HCT116 (cell line): ENCODE measurements at regions not wholly inside any gene's neighbourhood (a gene's known extent, or its start where the extent isn't known, plus 50 kb on each side); places are given as distances from the start of the nearest gene placed in this dataset.

Experiments used
- ATAC-seq: fragments of 200-7000 bp; cut with Tn5 transposase; 2 replicates; pipeline ENCODE4 v1.9.1; 2020; ENCODE audit warnings: mild to moderate bottlenecking, moderate library complexity
- BruUV-seq: library from RNA; stranded (reverse); fragments of 400-500 nt; replicated peaks from 2 replicates; lab custom pipeline; 2021; lab: Mats Ljungman, UMichigan
- CTCF ChIA-PET: fragments of 300-600 bp; sonication (Branson Sonifier 250); formaldehyde crosslinking; loops from one replicate; lab custom pipeline; 2021; ENCODE audit warnings: antibody characterized with exemption; lab: Charles Lee
- POLR2A ChIA-PET: fragments of 300-600, 350-600 bp; sonication (Branson Sonifier 250); formaldehyde crosslinking; loops from one replicate; lab custom pipeline; 2021; ENCODE audit warnings: antibody characterized with exemption; lab: Charles Lee
- RAD21 ChIA-PET, 2 experiments: fragments of 300-600 bp; sonication (Branson Sonifier 250); formaldehyde crosslinking; loops; one replicate each; lab custom pipeline; 2023; ENCODE audit warnings: low total read pairs in 2 of 2; ENCODE audit not compliant: uncharacterized antibody in 2 of 2, unreplicated experiment in 2 of 2, low non-redundant PET in 1 of 2; lab: Charles Lee
- DNase-seq: peaks from one replicate; pipeline ENCODE4 v3.0.0-alpha.2; 2010; ENCODE audit warnings: low read depth, low spot score
- H2AFZ ChIP-seq: fragments of 200-600 bp; shearing (Covaris generic), sonication (generic); 2 replicates; pipeline ENCODE4 v1.6.1; 2017; ENCODE audit warnings: low read depth, mixed run types, mixed read lengths, antibody characterized with exemption, low read length; ENCODE audit not compliant: poor library complexity, severe bottlenecking
- H3K27ac ChIP-seq: 2 replicates; pipeline ENCODE4 v1.5.1; 2012; ENCODE audit warnings: low read depth, low read length
- H3K27me3 ChIP-seq: fragments of 200-600 bp; sonication (generic); 2 replicates; pipeline ENCODE4 v1.6.1; 2016; ENCODE audit warnings: mixed run types, low read length, mixed read lengths; ENCODE audit not compliant: insufficient read depth
- H3K36me3 ChIP-seq, 2 experiments: fragments of 200-500 bp in 1 of 2; fragments of 200-600 bp in 1 of 2; sonication (Bioruptor generic) in 1 of 2; sonication (generic) in 1 of 2; 2 replicates each; pipeline versions ENCODE4 v1.5.1 to v1.6.1; 2014 to 2016; ENCODE audit warnings: low read length in 2 of 2, inconsistent platforms in 1 of 2, mixed read lengths in 1 of 2, mixed run types in 1 of 2; ENCODE audit not compliant: insufficient read depth in 2 of 2, control insufficient read depth in 1 of 2
- H3K4me1 ChIP-seq, 2 experiments: fragments of 200-600 bp in 1 of 2; sonication (generic) in 1 of 2; 2 replicates each; pipeline versions ENCODE4 v1.5.1 to v1.6.1; 2012 to 2017; ENCODE audit warnings: low read length in 2 of 2, inconsistent platforms in 1 of 2, mild to moderate bottlenecking in 1 of 2, mixed read lengths in 1 of 2, mixed run types in 1 of 2, moderate library complexity in 1 of 2; ENCODE audit not compliant: insufficient read depth in 2 of 2, control insufficient read depth in 1 of 2
- H3K4me2 ChIP-seq: fragments of 200-600 bp; sonication (generic); 2 replicates; pipeline ENCODE4 v1.6.1; 2017; ENCODE audit warnings: mixed run types, low read length, mixed read lengths
- H3K4me3 ChIP-seq, 2 experiments: fragments of 200-600 bp in 1 of 2; sonication (generic) in 1 of 2; replicated peaks in 1 of 2; 2 replicates each; pipeline ENCODE4 v1.5.1; 2011 to 2016; ENCODE audit warnings: low read length in 2 of 2, control low read depth in 1 of 2, low read depth in 1 of 2, mild to moderate bottlenecking in 1 of 2, mixed read lengths in 1 of 2, mixed run types in 1 of 2
- H3K79me2 ChIP-seq: fragments of 200-600 bp; sonication (generic); 2 replicates; pipeline ENCODE4 v1.6.1; 2017; ENCODE audit warnings: mild to moderate bottlenecking, mixed run types, low read length, moderate library complexity, mixed read lengths; ENCODE audit not compliant: insufficient read depth
- H3K9ac ChIP-seq: fragments of 200-600 bp; sonication (generic); 2 replicates; pipeline ENCODE4 v1.6.1; 2016; ENCODE audit warnings: low read length, mixed read lengths
- H3K9me2 ChIP-seq: fragments of 200-600 bp; sonication (generic), shearing (Covaris generic); 2 replicates; pipeline ENCODE4 v1.6.1; 2017; ENCODE audit warnings: mixed run types, mild to moderate bottlenecking, moderate library complexity; ENCODE audit not compliant: insufficient read depth
- H3K9me3 ChIP-seq, 2 experiments: fragments of 200-500 bp in 1 of 2; fragments of 200-600 bp in 1 of 2; sonication (Bioruptor generic) in 1 of 2; sonication (generic) in 1 of 2; 2 replicates each; pipeline ENCODE4 v1.6.1; 2014 to 2017; ENCODE audit warnings: low read length in 2 of 2, mixed read lengths in 2 of 2, inconsistent platforms in 1 of 2, low read depth in 1 of 2, mild to moderate bottlenecking in 1 of 2, mixed run types in 1 of 2, moderate library complexity in 1 of 2; ENCODE audit not compliant: control insufficient read depth in 1 of 2, insufficient read depth in 1 of 2
- H4K20me1 ChIP-seq: fragments of 200-600 bp; sonication (generic), shearing (Covaris generic); 2 replicates; pipeline ENCODE4 v1.6.1; 2017; ENCODE audit warnings: mixed run types, mild to moderate bottlenecking, moderate library complexity; ENCODE audit not compliant: insufficient read depth
- CTCF ChIP-seq, 3 experiments: fragments of 200-600 bp in 1 of 3; sonication (generic) in 1 of 3; IDR thresholded peaks in 2 of 3; conservative IDR thresholded peaks in 1 of 3; 2 replicates each; pipeline ENCODE4 v1.5.1; 2012 to 2017; ENCODE audit warnings: low read depth in 2 of 3, low read length in 2 of 3, antibody characterized with exemption in 1 of 3, borderline replicate concordance in 1 of 3, control low read depth in 1 of 3, mild to moderate bottlenecking in 1 of 3, mixed read lengths in 1 of 3, mixed run types in 1 of 3, moderate library complexity in 1 of 3; ENCODE audit not compliant: insufficient read depth in 1 of 3
- EGR1 ChIP-seq: IDR thresholded peaks from 2 replicates; pipeline ENCODE4 v1.6.1; 2012; ENCODE audit warnings: low read depth
- ELF1 ChIP-seq: IDR thresholded peaks from 2 replicates; pipeline ENCODE4 v1.6.1; 2012; ENCODE audit warnings: low read depth, borderline replicate concordance
- MAX ChIP-seq: IDR thresholded peaks from 2 replicates; pipeline ENCODE4 v1.6.1; 2012
- SIN3A ChIP-seq: IDR thresholded peaks from 2 replicates; pipeline ENCODE4 v1.6.1; 2012; ENCODE audit warnings: low read depth
- SRF ChIP-seq: IDR thresholded peaks from 2 replicates; pipeline ENCODE4 v1.6.1; 2012; ENCODE audit warnings: low read depth
- TCF7L2 ChIP-seq: IDR thresholded peaks from 2 replicates; pipeline ENCODE4 v1.7.0; 2011; ENCODE audit warnings: borderline replicate concordance, inconsistent platforms; ENCODE audit not compliant: insufficient read depth, insufficient read length; ENCODE audit errors: extremely low read depth
- YY1 ChIP-seq: IDR thresholded peaks from 2 replicates; pipeline ENCODE4 v1.6.1; 2011; ENCODE audit warnings: low read length, low read depth, moderate library complexity, mild to moderate bottlenecking; ENCODE audit not compliant: insufficient replicate concordance; ENCODE audit errors: extremely low read depth
- intact Hi-C: fragments of 100-400 bp; cut with micrococcal nuclease; formaldehyde crosslinking; loops from 2 replicates; pipeline ENCODE4 v1.10.0; 2022

DNA sequence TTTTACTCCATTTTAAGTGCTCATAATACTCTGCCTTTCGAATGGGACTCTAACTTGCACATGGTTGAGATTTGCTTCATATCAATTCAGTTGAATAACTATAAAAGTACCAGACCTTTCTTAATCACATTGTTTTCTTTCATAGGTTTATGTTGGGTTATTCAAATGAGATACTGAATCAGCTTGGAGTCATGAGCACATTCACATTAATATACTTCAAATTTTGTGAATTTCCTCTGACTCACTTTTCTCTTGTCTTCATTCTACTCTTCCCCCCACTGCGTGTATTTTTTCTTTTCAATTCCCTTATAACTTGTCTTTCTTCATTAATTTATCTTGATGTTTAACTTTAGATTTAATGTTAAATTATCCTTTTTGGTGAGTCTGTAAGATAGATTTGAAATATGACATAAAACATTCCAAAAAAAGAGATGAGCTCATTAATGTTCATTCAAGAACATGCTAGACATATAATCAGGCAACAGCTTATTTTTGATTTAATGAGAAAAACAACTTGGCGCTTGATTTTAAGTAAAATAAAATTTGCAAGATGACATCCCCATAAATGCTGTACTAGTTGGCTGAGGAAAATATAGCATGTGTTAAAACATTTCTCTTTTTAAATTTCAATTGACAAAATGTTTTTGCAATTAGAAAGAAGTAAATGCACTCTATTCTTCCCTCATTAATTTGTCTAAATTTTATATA lies 736.0 kb downstream of the CD109 start:
- Histone ChIP-seq H3K27me3 (no peaks in the 10 kb centered on the region), H3K9me2 (no peaks in the 10 kb centered on the region), H3K4me3 (no peak overlapping the region), H4K20me1 (no peaks in the 10 kb centered on the region), H3K27ac (no peak overlapping the region), H3K36me3 (no peaks in the 10 kb centered on the region), H2AFZ (no peak overlapping the region), H3K4me1 (no peaks in the 10 kb centered on the region), H3K79me2 (no peaks in the 10 kb centered on the region), H3K4me2 (no peak overlapping the region), H3K9me3 (no peaks in the 10 kb centered on the region), H3K9ac (no peak overlapping the region)
- intact Hi-C loops = no loop called here
- ChIA-PET CTCF (interaction anchor here (1.0 kb wide), 1 partner anchor 23 kb away, joined by 3 read pairs; no protein-coding TSS in a partner anchor), RAD21 (no interaction called here), POLR2A (no interaction called here)
- DNase-seq (no peak), ATAC-seq (no peak)
- TF ChIP-seq TCF7L2 (no peak), SRF (no peak), YY1 (no peak), CTCF (IDR thresholded peaks at IDR 0.05 in 2 of 3, conservative IDR thresholded peaks at IDR 0.05 in 1 of 3; ENCODE audit: borderline replicate concordance in 1 of 3, insufficient read depth in 1 of 3, low read depth in 2 of 3, low read length in 2 of 3) (no peak), MAX (no peak), ELF1 (no peak), EGR1 (no peak), SIN3A (no peak)
- no TSS peak for BruUV-seq
